ENCODE measurements at regions not wholly inside any gene's neighbourhood (a gene's known extent, or its start where the extent isn't known, plus 50 kb on each side); places are given as distances from the start of the nearest gene placed in this dataset.

GRCh38 chr7:116150588-116150987, 59.8 kb upstream of the TES start:
- Mint-ChIP-seq H3K4me3 (ENCODE audit: unreplicated experiment) (no peak overlapping the region), H3K27ac (ENCODE audit: unreplicated experiment) (no peak overlapping the region), H3K4me1 (ENCODE audit: unreplicated experiment) (peaks cover 16% of the 10 kb centered on the region), H3K36me3 (ENCODE audit: unreplicated experiment) (no peaks in the 10 kb centered on the region), H3K9me3 (ENCODE audit: unreplicated experiment) (no peaks in the 10 kb centered on the region), H3K27me3 (ENCODE audit: unreplicated experiment) (no peaks in the 10 kb centered on the region)
- DNase-seq (ENCODE audit: extremely low spot score, unreplicated experiment): no peak
- TF ChIP-seq CTCF (IDR thresholded peaks at IDR 0.05): no peak

- peaks cover 2% of the 10 kb centered on the region for H3K36me3 Mint-ChIP-seq (ENCODE audit: unreplicated experiment)
- H3K4me3 Mint-ChIP-seq (ENCODE audit: unreplicated experiment): no peak overlapping the region
- no peak for DNase-seq (ENCODE audit: extremely low spot score, unreplicated experiment)
- H3K27ac Mint-ChIP-seq (ENCODE audit: unreplicated experiment): no peak overlapping the region
- TF ChIP-seq CTCF (IDR thresholded peaks at IDR 0.05): no peak
- peaks cover 16% of the 10 kb centered on the region for H3K4me1 Mint-ChIP-seq (ENCODE audit: unreplicated experiment)
- no peaks in the 10 kb centered on the region for H3K27me3 Mint-ChIP-seq (ENCODE audit: unreplicated experiment)
- no peaks in the 10 kb centered on the region for H3K9me3 Mint-ChIP-seq (ENCODE audit: unreplicated experiment)
Observed at GRCh38 chr7:116152276-116152675, 58.1 kb upstream of the TES start.

DNA sequence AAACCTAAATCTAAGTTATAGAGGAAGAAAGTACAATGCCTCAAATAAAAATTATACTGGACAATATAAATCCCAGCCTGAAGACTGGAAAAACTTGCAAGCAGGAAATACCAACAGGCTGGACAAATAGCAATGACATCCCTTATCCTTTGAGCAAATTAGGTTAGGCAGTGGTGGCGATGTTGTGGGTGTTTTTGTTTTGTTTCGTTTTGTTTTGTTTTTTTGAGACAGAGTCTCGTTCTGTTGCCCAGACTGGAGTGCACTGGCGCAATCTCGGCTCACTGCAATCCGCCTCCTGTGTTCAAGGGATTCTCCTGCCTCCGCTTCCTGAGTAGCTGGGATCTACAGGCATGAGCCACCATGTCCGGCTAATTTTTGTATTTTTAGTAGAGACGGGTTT, 57.3 kb upstream of the TES start:
- H3K4me1 Mint-ChIP-seq (ENCODE audit: unreplicated experiment): peaks cover 16% of the 10 kb centered on the region
- H3K9me3 Mint-ChIP-seq (ENCODE audit: unreplicated experiment): no peaks in the 10 kb centered on the region
- H3K27me3 Mint-ChIP-seq (ENCODE audit: unreplicated experiment): no peaks in the 10 kb centered on the region
- no peak for TF ChIP-seq CTCF (IDR thresholded peaks at IDR 0.05)
- DNase-seq (ENCODE audit: extremely low spot score, unreplicated experiment): no peak
- H3K36me3 Mint-ChIP-seq (ENCODE audit: unreplicated experiment): peaks cover 2% of the 10 kb centered on the region
- no peak overlapping the region for H3K27ac Mint-ChIP-seq (ENCODE audit: unreplicated experiment)
- no peak overlapping the region for H3K4me3 Mint-ChIP-seq (ENCODE audit: unreplicated experiment)

DNA sequence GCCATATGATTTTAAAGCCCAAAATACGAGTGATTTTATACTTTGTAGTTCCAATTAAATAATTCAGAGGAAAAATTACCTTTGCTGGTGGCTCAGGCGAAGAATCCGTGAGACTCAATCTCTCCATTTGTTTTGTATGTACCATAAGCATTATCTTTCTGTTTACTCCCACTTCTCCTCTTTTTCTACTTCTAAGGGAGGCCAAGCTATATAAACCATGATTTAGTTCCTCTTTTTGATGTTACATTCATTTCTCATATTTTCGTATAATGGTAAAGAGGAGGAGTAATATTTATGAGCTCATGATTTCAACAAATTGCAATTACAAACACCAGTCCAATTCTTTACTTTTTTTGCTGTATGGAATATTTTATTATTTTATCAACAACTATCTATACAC, 50.6 kb upstream of the TES start:
- no peak for DNase-seq (ENCODE audit: extremely low spot score, unreplicated experiment)
- Mint-ChIP-seq H3K36me3 (ENCODE audit: unreplicated experiment) (peaks cover 2% of the 10 kb centered on the region), H3K4me3 (ENCODE audit: unreplicated experiment) (no peak overlapping the region), H3K4me1 (ENCODE audit: unreplicated experiment) (peaks cover 11% of the 10 kb centered on the region), H3K27me3 (ENCODE audit: unreplicated experiment) (no peaks in the 10 kb centered on the region), H3K9me3 (ENCODE audit: unreplicated experiment) (no peaks in the 10 kb centered on the region), H3K27ac (ENCODE audit: unreplicated experiment) (no peak overlapping the region)
- TF ChIP-seq CTCF (IDR thresholded peaks at IDR 0.05): no peak
